HepG2 (cell line): ENCODE measurements at regions not wholly inside any gene's neighbourhood (a gene's known extent, or its start where the extent isn't known, plus 50 kb on each side); places are given as distances from the start of the nearest gene placed in this dataset.
A peak's percentile ranks its signal among the peaks of the same experiment; 100 is the strongest.

Source experiments
- AKAP8 ChIP-seq: sonication (generic); formaldehyde crosslinking; IDR thresholded peaks from 2 replicates; pipeline ENCODE4 v1.5.1; 2020; ENCODE audit warnings: mild to moderate bottlenecking, missing genetic modification reagents
- ARID2 ChIP-seq: sonication (generic); formaldehyde crosslinking; IDR thresholded peaks from 2 replicates; pipeline ENCODE4 v1.8.1; 2022; ENCODE audit warnings: mild to moderate bottlenecking, missing genetic modification reagents, borderline replicate concordance
- ATF1 ChIP-seq: IDR thresholded peaks from 2 replicates; pipeline ENCODE4 v1.6.1; 2016; ENCODE audit warnings: mild to moderate bottlenecking, control low read depth
- EEA1 ChIP-seq: sonication (generic); formaldehyde crosslinking; IDR thresholded peaks from 2 replicates; pipeline ENCODE4 v1.5.1; 2020; ENCODE audit warnings: mild to moderate bottlenecking, missing genetic modification reagents, borderline replicate concordance
- FOXA1 ChIP-seq, 2 experiments: fragments of 450-650 bp in 1 of 2; sonication (generic) in 1 of 2; formaldehyde crosslinking in 1 of 2; IDR thresholded peaks; 2 replicates each; pipeline versions ENCODE4 v1.4.0 to v1.6.1; 2016 to 2020; ENCODE audit warnings: missing genetic modification reagents in 1 of 2
- FOXJ3 ChIP-seq: sonication (generic); formaldehyde crosslinking; IDR thresholded peaks from 2 replicates; pipeline ENCODE4 v1.4.0; 2020; ENCODE audit warnings: missing genetic modification reagents, mild to moderate bottlenecking, borderline replicate concordance
- GATAD2A ChIP-seq: IDR thresholded peaks from 2 replicates; pipeline ENCODE4 v1.6.1; 2016
- GZF1 ChIP-seq: sonication (generic); formaldehyde crosslinking; IDR thresholded peaks from 2 replicates; pipeline ENCODE4 v1.5.1; 2020; ENCODE audit warnings: mild to moderate bottlenecking, missing genetic modification reagents
- KMT2A ChIP-seq: sonication (generic); formaldehyde crosslinking; IDR thresholded peaks from 2 replicates; pipeline ENCODE4 v1.4.0; 2020; ENCODE audit warnings: missing genetic modification reagents
- NCOA1 ChIP-seq: sonication (generic); formaldehyde crosslinking; IDR thresholded peaks from 2 replicates; pipeline ENCODE4 v1.9.0; 2021; ENCODE audit warnings: missing genetic modification reagents
- NFIC ChIP-seq: IDR thresholded peaks from 2 replicates; pipeline ENCODE4 v1.6.1; 2012; ENCODE audit warnings: mild to moderate bottlenecking, low read length, inconsistent platforms
- ONECUT2 ChIP-seq: sonication (generic); formaldehyde crosslinking; IDR thresholded peaks from 2 replicates; pipeline ENCODE4 v1.4.0; 2020; ENCODE audit warnings: missing genetic modification reagents
- PTBP1 ChIP-seq: fragments of 200-400 bp; formaldehyde crosslinking; IDR thresholded peaks from 2 replicates; pipeline ENCODE4 v1.6.1; 2018; ENCODE audit warnings: low read length, low read depth; ENCODE audit not compliant: poor library complexity, severe bottlenecking
- THAP11 ChIP-seq: IDR thresholded peaks from 2 replicates; pipeline ENCODE4 v1.6.1; 2016; ENCODE audit warnings: missing biosample characterization, missing genetic modification reagents
- ZBTB42 ChIP-seq: sonication (generic); formaldehyde crosslinking; IDR thresholded peaks from 2 replicates; pipeline ENCODE4 v1.5.0; 2020; ENCODE audit warnings: mild to moderate bottlenecking, missing genetic modification reagents
- ZNF180 ChIP-seq: sonication (generic); formaldehyde crosslinking; IDR thresholded peaks from 2 replicates; pipeline ENCODE4 v1.4.0; 2020; ENCODE audit warnings: low read depth, missing genetic modification reagents, borderline replicate concordance
- ZNF232 ChIP-seq: sonication (generic); formaldehyde crosslinking; IDR thresholded peaks from 2 replicates; pipeline ENCODE4 v1.4.0; 2020; ENCODE audit warnings: missing genetic modification reagents, borderline replicate concordance
- ZNF776 ChIP-seq: sonication (generic); formaldehyde crosslinking; IDR thresholded peaks from 2 replicates; pipeline ENCODE4 v1.4.0; 2020; ENCODE audit warnings: mild to moderate bottlenecking, missing genetic modification reagents
- ZNF883 ChIP-seq: sonication (generic); formaldehyde crosslinking; IDR thresholded peaks from 2 replicates; pipeline ENCODE4 v1.5.1; 2020; ENCODE audit warnings: mild to moderate bottlenecking, missing genetic modification reagents; ENCODE audit errors: not compliant biosample characterization
- TF ChIP-seq, protein P1 (sequence below): sonication (generic); formaldehyde crosslinking; IDR thresholded peaks from 2 replicates; pipeline ENCODE4 v1.4.0; 2020; ENCODE audit warnings: mild to moderate bottlenecking, missing genetic modification reagents
- TF ChIP-seq, protein P2 (sequence below): sonication (generic); formaldehyde crosslinking; IDR thresholded peaks from 2 replicates; pipeline ENCODE4 v1.8.0; 2022; ENCODE audit warnings: mild to moderate bottlenecking, missing genetic modification reagents, moderate library complexity
- TF ChIP-seq, protein P3 (sequence below): sonication (generic); formaldehyde crosslinking; IDR thresholded peaks from 2 replicates; pipeline ENCODE4 v1.4.0; 2020; ENCODE audit warnings: missing genetic modification reagents
- TF ChIP-seq, protein P4 (sequence below): IDR thresholded peaks from 2 replicates; pipeline ENCODE4 v1.6.1; 2012; ENCODE audit warnings: inconsistent platforms
- TF ChIP-seq, protein P5 (sequence below): sonication (generic); formaldehyde crosslinking; IDR thresholded peaks from 2 replicates; pipeline ENCODE4 v1.4.0; 2020; ENCODE audit warnings: mild to moderate bottlenecking, missing genetic modification reagents, borderline replicate concordance
- TF ChIP-seq, protein P6 (sequence below): sonication (generic); formaldehyde crosslinking; IDR thresholded peaks from 2 replicates; pipeline ENCODE4 v1.5.1; 2020; ENCODE audit warnings: missing genetic modification reagents, mild to moderate bottlenecking, borderline replicate concordance

DNA sequence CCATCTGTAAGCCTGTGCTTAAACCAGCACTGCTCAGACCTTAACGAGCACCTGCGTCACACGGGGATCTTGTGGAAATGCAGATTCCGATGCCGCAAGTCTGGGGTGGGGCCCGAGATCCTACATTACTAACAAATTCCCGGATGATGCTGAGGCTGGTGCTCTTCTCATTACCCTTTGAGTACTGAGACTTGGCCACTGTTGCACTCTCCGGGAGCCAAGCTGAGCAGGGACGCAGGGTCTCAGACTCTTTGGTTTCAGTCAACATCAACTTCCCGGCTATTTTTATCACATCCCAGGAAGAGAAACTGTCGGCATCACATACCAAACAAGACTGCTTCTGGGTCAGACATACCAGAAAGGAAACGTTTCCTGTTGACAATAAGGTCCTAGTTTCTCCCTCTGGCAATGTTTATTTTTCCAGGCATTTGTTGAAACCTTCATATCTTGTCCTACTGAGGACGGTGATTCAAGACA, 276.6 kb downstream of the SHQ1 start (continued):
- TF ChIP-seq, protein P1, sequence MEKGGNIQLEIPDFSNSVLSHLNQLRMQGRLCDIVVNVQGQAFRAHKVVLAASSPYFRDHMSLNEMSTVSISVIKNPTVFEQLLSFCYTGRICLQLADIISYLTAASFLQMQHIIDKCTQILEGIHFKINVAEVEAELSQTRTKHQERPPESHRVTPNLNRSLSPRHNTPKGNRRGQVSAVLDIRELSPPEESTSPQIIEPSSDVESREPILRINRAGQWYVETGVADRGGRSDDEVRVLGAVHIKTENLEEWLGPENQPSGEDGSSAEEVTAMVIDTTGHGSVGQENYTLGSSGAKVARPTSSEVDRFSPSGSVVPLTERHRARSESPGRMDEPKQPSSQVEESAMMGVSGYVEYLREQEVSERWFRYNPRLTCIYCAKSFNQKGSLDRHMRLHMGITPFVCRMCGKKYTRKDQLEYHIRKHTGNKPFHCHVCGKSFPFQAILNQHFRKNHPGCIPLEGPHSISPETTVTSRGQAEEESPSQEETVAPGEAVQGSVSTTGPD (CRISPR knock-in tag) = no peak
- TF ChIP-seq FOXJ3 (CRISPR knock-in tag) = no peak
- TF ChIP-seq FOXA1 (IDR thresholded peaks at IDR 0.05) = 0 out of 2 replicates have a peak, but pooled peaks have one; percentile 22
- TF ChIP-seq FOXA1 (CRISPR knock-in tag; IDR thresholded peaks at IDR 0.05) = peak; percentile 88
- no peak for TF ChIP-seq ARID2 (CRISPR knock-in tag)
- TF ChIP-seq NCOA1 = no peak
- TF ChIP-seq EEA1 (CRISPR knock-in tag) = no peak
- no peak for TF ChIP-seq ZBTB42
- no peak for TF ChIP-seq KMT2A (CRISPR knock-in tag)
- TF ChIP-seq AKAP8 (CRISPR knock-in tag) = no peak
- peak; percentile 89 for TF ChIP-seq ZNF232
- TF ChIP-seq GATAD2A (CRISPR knock-in tag) = peak; percentile 79
- peak; percentile 74 for TF ChIP-seq THAP11 (CRISPR knock-in tag)
- TF ChIP-seq, protein P2, sequence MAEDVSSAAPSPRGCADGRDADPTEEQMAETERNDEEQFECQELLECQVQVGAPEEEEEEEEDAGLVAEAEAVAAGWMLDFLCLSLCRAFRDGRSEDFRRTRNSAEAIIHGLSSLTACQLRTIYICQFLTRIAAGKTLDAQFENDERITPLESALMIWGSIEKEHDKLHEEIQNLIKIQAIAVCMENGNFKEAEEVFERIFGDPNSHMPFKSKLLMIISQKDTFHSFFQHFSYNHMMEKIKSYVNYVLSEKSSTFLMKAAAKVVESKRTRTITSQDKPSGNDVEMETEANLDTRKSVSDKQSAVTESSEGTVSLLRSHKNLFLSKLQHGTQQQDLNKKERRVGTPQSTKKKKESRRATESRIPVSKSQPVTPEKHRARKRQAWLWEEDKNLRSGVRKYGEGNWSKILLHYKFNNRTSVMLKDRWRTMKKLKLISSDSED = no peak
- TF ChIP-seq PTBP1 = no peak
- peak; percentile 56; the same call in 1 of the 2 replicates for TF ChIP-seq NFIC
- TF ChIP-seq, protein P3, sequence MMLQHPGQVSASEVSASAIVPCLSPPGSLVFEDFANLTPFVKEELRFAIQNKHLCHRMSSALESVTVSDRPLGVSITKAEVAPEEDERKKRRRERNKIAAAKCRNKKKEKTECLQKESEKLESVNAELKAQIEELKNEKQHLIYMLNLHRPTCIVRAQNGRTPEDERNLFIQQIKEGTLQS (CRISPR knock-in tag) = no peak
- no peak for TF ChIP-seq GZF1 (CRISPR knock-in tag)
- TF ChIP-seq ZNF776 (CRISPR knock-in tag) = peak; percentile 74; the same call in 1 of the 2 replicates
- TF ChIP-seq, protein P4, sequence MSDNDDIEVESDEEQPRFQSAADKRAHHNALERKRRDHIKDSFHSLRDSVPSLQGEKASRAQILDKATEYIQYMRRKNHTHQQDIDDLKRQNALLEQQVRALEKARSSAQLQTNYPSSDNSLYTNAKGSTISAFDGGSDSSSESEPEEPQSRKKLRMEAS = peak; percentile 14; the same call in 1 of the 2 replicates
- TF ChIP-seq, protein P5, sequence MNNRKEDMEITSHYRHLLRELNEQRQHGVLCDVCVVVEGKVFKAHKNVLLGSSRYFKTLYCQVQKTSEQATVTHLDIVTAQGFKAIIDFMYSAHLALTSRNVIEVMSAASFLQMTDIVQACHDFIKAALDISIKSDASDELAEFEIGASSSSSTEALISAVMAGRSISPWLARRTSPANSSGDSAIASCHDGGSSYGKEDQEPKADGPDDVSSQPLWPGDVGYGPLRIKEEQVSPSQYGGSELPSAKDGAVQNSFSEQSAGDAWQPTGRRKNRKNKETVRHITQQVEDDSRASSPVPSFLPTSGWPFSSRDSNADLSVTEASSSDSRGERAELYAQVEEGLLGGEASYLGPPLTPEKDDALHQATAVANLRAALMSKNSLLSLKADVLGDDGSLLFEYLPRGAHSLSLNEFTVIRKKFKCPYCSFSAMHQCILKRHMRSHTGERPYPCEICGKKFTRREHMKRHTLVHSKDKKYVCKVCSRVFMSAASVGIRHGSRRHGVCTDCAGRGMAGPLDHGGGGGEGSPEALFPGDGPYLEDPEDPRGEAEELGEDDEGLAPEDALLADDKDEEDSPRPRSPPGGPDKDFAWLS (CRISPR knock-in tag) = no peak
- TF ChIP-seq, protein P6, sequence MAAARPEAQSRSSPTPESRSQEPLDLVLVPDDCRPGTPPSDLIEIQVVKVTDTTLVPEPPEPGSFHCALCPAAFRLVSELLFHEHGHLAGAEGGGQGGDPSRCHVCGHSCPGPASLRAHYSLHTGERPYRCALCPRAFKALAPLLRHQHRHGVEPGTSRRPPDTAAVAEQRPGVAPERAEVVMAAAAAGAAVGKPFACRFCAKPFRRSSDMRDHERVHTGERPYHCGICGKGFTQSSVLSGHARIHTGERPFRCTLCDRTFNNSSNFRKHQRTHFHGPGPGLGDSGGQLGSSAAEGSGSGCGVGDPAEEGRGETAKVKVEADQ (CRISPR knock-in tag) = no peak; the same call in 1 of the 2 replicates
- TF ChIP-seq ZNF180 (CRISPR knock-in tag) = no peak
- no peak for TF ChIP-seq ATF1
- TF ChIP-seq ONECUT2 (CRISPR knock-in tag) = no peak; the same call in 1 of the 2 replicates
- TF ChIP-seq ZNF883 (CRISPR knock-in tag) = no peak
